Chondrocyte (in vitro differentiated cells): ENCODE measurements at regions not wholly inside any gene's neighbourhood (a gene's known extent, or its start where the extent isn't known, plus 50 kb on each side); places are given as distances from the start of the nearest gene placed in this dataset.

Source experiments
- DNase-seq: peaks from one replicate; pipeline ENCODE4 v3.0.0; 2021; ENCODE audit warnings: mixed read lengths, low spot score
- H3K27ac Mint-ChIP-seq: one replicate; pipeline ENCODE4 v1.8.0; 2021; ENCODE audit warnings: mild to moderate bottlenecking, moderate library complexity, mixed read lengths; ENCODE audit not compliant: unreplicated experiment
- H3K27me3 Mint-ChIP-seq: 2 replicates; pipeline ENCODE4 v1.8.0; 2021; ENCODE audit warnings: low read depth, mixed read lengths
- H3K36me3 Mint-ChIP-seq: 2 replicates; pipeline ENCODE4 v1.8.0; 2021; ENCODE audit warnings: low read depth, mixed read lengths
- H3K4me1 Mint-ChIP-seq: 2 replicates; pipeline ENCODE4 v1.8.0; 2021; ENCODE audit warnings: low read depth, mild to moderate bottlenecking, mixed read lengths
- H3K4me3 Mint-ChIP-seq: one replicate; pipeline ENCODE4 v1.8.0; 2021; ENCODE audit warnings: mild to moderate bottlenecking, moderate library complexity, mixed read lengths; ENCODE audit not compliant: unreplicated experiment
- H3K9me3 Mint-ChIP-seq: 2 replicates; pipeline ENCODE4 v1.8.0; 2021; ENCODE audit warnings: low read depth, mixed read lengths
- CTCF ChIP-seq: fragments of 200-600 bp; sonication (generic); IDR thresholded peaks from 2 replicates; pipeline ENCODE4 v1.5.0; 2021; ENCODE audit warnings: antibody characterized with exemption, mild to moderate bottlenecking, moderate library complexity

GRCh38 chr19:28834996-28835395 lies 378.0 kb downstream of the UQCRFS1 start:
- Mint-ChIP-seq H3K9me3 (no peaks in the 10 kb centered on the region), H3K36me3 (no peaks in the 10 kb centered on the region), H3K4me1 (no peaks in the 10 kb centered on the region), H3K27ac (no peak overlapping the region), H3K4me3 (no peak overlapping the region), H3K27me3 (peaks cover 14% of the 10 kb centered on the region)
- no peak for TF ChIP-seq CTCF
- no peak for DNase-seq

DNA sequence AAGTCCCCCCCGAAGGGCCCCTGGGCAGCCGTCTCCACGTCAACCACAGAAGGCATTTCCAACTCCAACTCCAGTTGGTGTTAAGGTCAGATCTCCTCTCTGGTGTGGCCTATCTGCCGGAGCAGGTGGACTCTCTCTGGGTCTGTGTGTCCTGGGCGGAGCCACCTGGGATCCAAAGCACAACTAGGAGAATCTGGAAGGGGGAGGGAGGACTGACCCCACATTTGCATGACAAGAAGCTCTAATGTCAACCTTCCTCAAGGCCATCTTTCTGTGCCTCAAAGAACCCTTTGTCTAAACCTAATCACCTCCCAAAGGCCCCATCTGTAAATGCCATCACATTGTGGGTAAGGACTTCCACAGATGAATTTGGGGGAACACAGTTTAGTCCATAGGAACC lies 381.5 kb downstream of the UQCRFS1 start:
- H3K27me3 Mint-ChIP-seq = peaks cover 14% of the 10 kb centered on the region
- no peak for DNase-seq

DNA sequence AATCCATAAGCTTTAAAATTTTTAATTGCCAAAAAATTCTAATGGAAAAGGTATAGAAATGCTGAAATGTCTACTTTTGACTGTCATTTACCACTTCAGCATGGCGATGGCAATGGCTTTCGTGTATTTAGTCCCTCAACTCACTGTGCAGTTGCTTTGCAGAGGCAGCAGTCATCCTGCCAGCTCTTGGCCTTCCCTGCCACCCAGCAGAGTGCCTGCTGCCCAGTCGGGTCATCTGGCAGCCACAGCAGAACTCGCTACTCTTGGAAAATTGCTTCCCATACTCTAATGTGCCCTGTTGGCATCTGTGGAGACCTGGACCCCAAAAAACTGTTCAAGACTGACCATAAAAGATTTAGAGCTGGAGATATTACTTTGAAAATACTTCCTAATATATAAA lies 383.2 kb downstream of the UQCRFS1 start:
- Mint-ChIP-seq H3K36me3 (no peaks in the 10 kb centered on the region), H3K9me3 (no peaks in the 10 kb centered on the region), H3K4me3 (no peak overlapping the region), H3K27ac (no peak overlapping the region), H3K27me3 (peaks cover 7% of the 10 kb centered on the region), H3K4me1 (no peaks in the 10 kb centered on the region)
- no peak for DNase-seq
- no peak for TF ChIP-seq CTCF

More for the DNA sequence above, 381.5 kb downstream of the UQCRFS1 start:
- Mint-ChIP-seq H3K9me3 (no peaks in the 10 kb centered on the region), H3K4me1 (no peaks in the 10 kb centered on the region), H3K27ac (no peak overlapping the region), H3K36me3 (no peaks in the 10 kb centered on the region), H3K4me3 (no peak overlapping the region)
- TF ChIP-seq CTCF = no peak

GRCh38 chr19:28829359-28829758 lies 383.6 kb downstream of the UQCRFS1 start:
- H3K9me3 Mint-ChIP-seq = no peaks in the 10 kb centered on the region
- no peak overlapping the region for H3K27ac Mint-ChIP-seq
- H3K27me3 Mint-ChIP-seq = peaks cover 6% of the 10 kb centered on the region
- H3K4me1 Mint-ChIP-seq = no peaks in the 10 kb centered on the region
- DNase-seq = no peak
- H3K36me3 Mint-ChIP-seq = no peaks in the 10 kb centered on the region
- no peak overlapping the region for H3K4me3 Mint-ChIP-seq
- no peak for TF ChIP-seq CTCF

- H3K27me3 Mint-ChIP-seq = peaks cover 13% of the 10 kb centered on the region
- H3K4me1 Mint-ChIP-seq = no peaks in the 10 kb centered on the region
- H3K36me3 Mint-ChIP-seq = no peaks in the 10 kb centered on the region
- no peak overlapping the region for H3K4me3 Mint-ChIP-seq
- H3K9me3 Mint-ChIP-seq = no peaks in the 10 kb centered on the region
- TF ChIP-seq CTCF = no peak
- DNase-seq = no peak
- no peak overlapping the region for H3K27ac Mint-ChIP-seq
These were observed 384.6 kb downstream of the UQCRFS1 start for GRCh38 chr19:28828276-28828870.
